Amniotic epithelial cell (primary cell): ENCODE measurements at regions not wholly inside any gene's neighbourhood (a gene's known extent, or its start where the extent isn't known, plus 50 kb on each side); places are given as distances from the start of the nearest gene placed in this dataset.
A peak's percentile ranks its signal among the peaks of the same experiment; 100 is the strongest.

Source experiments
- DNase-seq: peaks from one replicate; pipeline ENCODE4 v3.0.0-alpha.2; 2010; ENCODE audit warnings: low read depth

DNA sequence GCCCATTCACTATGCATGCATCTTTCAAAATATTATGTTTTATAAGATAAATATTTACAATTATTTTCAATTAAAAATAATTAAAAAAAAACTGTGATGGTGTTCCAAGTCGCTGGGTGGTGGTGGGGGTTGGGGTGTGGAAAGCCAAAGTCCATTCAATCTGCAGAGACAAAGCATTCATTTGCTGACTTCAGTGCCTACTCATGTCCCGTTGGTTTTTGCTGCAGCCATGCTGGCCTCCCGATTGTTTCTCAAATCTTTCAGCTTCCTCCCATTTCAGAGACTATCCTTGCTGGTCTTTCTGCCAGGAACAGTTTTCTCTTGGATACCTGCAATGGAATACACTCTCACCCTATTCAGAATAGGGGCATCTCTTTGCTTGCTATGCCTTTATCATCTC is 331.5 kb upstream of the NOVA1 start:
- DNase-seq: no peak

- no peak for DNase-seq
Measured at GRCh38 chr14:26930576-26930975, 332.7 kb upstream of the NOVA1 start.

- no peak for DNase-seq
Measured at GRCh38 chr14:26932606-26933005, 334.8 kb upstream of the NOVA1 start.

DNA sequence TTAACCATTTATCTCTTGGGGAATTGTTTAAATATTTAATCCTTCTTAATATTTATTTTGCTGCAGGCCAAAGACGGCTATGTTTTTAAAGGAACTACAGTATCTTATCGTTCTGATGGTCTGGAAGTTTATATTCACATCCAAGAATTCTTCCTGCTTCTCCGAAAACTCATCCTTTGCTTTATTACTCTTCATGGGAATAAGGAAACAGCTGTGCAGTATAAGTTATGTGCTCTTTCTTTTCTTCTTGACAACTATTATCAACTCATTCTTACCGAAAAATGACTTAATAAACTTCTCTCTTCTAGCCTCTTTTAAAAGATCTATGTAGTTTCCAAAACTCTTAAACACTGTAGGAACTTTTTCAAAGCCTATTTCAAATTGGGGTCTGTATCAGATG is 335.6 kb upstream of the NOVA1 start:
- DNase-seq: no peak

DNA sequence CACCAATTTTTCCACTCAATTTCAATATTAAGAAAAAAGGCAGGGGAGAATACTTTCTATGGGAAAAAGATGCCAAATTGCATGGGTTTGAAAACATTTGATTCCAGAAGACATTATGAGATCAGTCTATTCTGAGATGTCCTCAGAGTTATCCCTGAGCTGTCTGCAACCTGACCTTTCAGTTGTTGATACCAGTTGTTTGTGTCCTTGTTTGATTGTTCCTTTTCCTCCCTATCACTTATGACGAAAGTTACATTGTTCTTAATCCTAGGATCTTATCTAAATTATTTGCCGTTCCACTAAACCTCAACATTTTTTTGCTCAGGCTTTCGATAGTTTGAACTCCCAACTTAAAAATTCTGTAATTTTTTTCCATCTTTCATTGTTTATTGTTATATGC is 336.3 kb upstream of the NOVA1 start:
- no peak for DNase-seq

GRCh38 chr14:26935733-26936132 is 337.9 kb upstream of the NOVA1 start:
- DNase-seq: no peak

GRCh38 chr14:26938054-26938453 is 340.2 kb upstream of the NOVA1 start:
- DNase-seq: no peak

GRCh38 chr14:26939755-26940154 is 341.9 kb upstream of the NOVA1 start:
- DNase-seq: no peak

DNA sequence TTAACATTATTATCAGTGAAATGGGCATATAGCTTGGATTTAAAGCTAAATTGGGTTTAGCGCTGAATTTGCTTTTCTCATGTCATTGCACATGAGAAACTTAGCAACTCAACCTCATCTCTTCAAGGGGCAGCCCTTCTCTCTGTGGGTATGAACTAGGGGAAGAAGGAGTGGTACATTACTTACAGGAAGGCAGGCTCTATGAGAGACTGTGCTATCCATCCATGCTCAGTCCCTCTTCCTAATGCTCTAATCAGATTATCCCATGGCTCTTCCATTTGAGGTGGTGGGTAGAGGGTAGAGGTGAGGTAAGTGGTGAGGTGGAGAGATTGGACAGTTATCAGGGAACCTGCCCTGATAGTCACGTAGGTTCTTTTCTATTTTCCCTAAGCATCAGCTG is 343.7 kb upstream of the NOVA1 start:
- DNase-seq: no peak

- no peak for DNase-seq
Measured at GRCh38 chr14:26947265-26947664, 349.4 kb upstream of the NOVA1 start.

DNA sequence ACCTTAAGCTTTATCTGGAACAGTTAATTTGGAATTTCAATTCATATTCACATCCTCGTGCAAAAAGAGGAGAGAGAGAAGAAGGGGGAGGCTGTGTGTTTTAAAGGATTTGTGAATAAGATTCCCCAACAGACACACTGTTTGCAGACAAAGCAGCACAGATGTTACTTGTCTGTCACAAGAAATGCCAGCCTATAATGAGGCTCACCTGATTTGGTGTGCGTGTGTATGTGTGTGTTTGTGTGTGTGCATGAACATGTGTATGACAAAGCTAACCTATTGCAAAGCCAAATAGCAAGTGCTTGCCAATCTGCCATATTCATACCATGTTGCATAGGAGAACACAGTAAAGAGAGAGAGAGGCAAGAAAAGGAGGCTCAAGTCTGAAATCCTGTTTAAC is 361.6 kb upstream of the NOVA1 start:
- no peak for DNase-seq

GRCh38 chr14:26959972-26960660 is 362.3 kb upstream of the NOVA1 start:
- no peak for DNase-seq

DNA sequence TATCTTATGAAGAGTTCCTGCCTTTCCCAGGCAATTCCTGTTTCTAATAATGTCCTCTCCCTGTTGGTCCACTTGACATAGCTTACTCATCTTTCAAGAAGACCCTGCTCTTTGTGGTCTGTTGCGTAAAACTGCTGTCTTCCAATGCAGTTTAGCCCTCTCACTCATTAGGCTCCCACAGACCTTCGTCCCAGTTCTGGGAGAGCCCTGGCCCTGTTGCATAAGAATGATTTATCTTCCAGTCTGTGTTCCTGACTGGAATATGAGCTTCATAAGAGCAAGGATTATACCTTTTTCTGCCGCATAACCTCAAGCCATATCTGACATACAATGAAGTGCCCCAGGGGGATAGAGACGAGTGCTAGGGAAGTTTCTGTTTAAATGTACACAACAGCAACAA is 365.9 kb upstream of the NOVA1 start:
- DNase-seq: no peak

DNA sequence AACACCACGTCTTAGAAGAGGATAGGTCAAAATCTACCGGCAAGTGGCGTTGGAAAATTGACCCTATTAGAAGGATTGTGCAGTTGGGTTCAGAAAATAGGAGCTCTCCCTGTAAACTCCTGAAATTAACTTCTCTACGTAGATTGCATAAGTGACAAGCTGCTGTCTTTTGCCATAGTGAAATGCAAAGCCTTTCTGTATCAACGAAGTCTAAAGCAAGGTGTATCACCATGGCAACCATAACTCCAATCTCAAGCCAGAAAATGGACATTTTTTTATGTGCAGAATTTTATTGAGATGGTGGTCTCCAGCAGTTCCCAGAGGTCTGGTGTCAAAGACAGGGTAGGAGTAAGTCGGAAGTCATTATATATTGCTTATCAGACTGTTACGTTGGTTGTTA is 367.7 kb upstream of the NOVA1 start:
- no peak for DNase-seq

DNA sequence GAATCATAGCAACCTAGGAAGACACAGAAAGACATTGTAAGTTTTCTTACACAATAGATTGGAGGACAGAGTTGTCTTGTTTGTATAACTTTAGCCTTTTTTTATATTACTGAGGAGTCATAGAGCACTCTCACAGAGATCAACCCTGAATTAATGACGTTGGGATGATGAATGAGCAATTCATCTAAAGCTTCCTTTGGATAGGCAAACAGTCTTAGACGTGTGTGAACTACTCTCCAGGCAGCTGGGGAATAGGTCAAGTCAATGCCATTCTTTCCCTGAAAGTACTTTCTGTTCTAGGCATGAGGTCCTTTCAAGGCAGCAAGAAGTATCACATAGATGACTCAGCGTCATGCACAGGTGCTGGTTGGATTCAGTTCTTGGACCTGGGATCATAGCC is 369.1 kb upstream of the NOVA1 start:
- no peak for DNase-seq

DNA sequence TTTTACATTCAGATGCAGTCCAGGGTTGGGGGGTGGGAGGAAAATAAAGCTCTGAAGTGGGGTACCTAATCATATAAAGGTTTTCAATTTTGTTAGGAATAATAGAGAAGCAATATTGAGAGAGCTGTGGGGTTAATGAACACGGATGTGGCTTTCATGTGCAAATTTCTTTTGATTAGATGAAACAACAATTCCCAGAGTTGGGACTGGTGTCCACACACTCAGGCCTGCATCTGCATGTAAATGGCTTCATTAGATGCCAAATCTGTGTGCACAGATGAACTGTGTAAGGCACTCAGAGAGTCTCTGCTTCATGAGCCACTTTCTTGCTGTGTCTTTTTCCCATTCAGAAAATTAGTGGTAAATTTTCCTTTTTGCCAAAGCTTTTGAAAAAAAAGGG is 377.1 kb upstream of the NOVA1 start:
- DNase-seq: no peak

DNA sequence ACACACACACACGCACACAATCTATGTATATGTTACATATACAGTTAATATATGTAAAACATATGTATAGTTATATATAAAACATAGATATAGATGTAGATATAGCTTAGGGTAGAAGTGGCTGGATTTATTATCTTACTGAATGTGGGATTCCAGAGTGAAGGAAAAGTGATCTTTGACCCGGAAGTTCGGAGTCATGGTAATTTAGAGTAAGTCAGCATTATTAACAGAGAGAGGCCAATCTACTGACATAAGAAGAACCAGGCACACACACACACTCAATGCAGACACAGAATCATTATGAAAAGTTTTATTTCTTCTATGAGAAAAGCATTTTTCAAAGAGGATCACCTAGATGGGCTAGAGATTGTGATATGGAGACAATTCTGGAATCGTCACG is 384.2 kb upstream of the NOVA1 start:
- no peak for DNase-seq

DNA sequence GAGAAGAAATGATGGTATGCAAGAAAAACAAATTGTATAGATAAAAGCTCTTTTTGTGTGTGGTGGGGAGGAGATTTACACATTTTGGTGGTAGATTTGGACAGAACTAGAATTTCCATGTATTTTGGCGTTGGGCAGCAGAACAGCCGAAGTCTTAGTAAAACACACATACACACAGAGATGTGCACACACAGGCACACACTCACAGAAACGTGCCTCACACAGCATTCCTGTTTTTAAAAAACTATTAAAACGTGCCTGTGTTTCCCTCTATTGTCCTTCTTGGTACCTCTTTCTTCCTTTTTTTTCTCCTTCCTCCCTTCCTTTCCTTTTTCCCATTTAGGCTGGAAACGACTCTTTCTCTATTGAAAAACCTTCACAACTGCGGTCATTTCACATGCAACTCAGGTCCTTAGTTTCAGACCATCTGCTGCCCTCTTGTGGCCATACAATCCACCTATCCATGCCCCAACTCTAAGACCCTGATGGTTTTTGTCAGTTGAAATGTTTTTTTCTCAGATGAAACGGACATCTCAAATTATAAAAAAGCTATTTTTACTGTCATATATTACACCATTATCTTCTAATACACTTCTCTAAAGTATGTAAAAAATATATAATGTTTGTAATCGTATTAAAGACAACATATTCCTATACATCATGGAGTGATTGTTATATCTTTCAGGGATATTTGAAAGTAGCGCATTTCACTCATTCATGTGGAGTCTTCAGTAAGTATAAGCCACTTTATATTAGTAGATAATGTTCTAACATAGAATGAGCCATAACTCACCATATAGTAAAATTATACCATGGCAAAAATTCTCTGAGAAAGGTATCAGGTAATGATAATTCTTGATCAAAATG is 386.7 kb upstream of the NOVA1 start:
- peak; percentile 33 for DNase-seq

DNA sequence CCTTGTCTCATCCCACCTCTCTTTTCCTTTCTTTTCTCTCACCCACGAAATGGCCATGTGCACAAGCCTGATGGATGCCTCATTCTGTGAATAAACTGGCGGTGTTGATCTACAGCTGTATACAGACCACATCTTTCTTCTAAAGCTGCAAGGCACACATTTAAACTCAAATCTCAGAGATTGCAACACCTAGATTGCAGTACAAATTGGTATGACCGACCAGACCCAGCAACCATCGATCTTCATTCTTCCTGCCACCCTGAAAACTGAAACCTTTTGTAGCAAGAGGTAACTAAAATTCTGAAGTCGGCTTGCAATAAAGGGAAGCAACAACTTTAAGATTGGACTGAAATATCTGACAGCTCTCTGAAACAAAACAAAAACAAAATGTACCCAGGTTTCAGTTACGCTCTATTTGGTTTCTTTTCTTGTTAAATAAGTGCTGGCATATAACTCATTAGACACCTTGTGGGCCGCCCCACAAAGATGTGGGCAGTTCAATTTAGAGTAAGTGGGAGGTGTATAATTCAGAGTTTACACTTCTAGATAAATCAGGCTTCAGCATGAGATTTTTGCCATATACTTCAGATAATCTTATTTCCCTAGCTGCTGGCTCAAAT is 390.0 kb upstream of the NOVA1 start:
- DNase-seq: no peak

DNA sequence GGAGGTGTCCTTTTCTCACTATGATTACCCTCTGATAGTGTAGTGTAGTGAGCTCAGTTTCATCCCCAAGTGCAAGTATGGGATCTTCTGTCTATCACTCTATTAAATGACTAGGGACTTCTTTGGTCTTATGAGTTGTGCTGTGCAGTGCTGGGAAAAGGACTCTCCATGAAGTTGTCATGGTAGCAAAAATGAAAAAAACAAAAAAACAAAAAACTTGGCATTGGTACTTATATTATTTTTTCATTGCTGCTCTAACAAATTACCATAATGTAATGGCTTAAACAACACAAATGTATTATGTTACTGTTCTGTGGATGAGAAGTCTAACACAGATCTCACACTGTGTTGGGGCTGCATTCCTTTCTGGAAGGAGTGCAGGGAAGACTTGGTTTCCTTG is 393.1 kb upstream of the NOVA1 start:
- DNase-seq: no peak

DNA sequence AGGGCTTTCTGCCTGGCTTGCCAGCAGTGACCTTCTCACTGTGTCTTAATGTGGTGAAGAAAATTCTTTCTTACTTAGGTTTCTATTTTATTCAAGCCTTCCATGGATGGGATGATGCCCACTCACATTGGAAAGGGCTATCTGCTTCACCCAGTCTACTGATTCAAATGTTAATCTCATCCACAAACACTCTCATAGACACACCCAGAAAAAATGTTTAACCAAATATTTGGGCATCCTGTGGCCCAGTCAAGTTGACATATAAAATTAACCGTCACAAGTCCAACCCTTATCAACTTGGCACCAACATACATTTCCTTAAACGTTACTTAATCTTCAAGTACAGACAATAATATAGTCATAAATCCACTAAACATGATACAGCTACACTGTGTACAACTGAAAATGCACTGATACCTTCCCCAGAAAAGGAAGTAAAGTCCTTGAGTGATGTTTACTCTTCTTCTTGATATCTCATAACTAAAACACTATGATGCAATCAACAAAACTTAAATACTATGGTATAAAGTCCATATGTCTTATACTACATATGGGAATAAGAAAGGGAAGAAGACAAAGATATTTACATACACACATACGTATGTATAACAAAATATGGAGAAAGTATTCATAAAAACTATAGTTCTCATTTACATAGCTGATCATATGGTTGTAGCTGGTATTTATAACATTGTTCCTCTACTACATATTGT is 394.7 kb upstream of the NOVA1 start:
- DNase-seq: no peak

DNA sequence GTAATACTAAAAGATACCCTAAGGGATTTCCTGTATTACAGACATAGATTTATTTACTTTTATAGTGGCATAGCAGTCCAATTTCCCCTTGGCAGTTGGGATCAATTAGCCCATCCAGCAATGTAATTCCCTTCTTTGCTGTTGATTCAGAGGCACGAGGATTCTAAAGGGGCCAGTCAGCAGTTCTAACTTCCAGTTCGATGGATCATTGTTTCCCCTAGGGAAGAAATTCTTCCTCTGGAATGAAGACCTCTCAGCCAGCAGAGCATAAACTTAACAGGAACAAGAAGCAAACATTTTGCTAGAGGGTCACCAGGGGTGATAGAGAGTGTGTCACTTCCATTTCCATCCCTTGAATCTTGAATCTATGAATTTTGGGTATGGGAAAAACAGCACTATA is 395.7 kb upstream of the NOVA1 start:
- no peak for DNase-seq

DNA sequence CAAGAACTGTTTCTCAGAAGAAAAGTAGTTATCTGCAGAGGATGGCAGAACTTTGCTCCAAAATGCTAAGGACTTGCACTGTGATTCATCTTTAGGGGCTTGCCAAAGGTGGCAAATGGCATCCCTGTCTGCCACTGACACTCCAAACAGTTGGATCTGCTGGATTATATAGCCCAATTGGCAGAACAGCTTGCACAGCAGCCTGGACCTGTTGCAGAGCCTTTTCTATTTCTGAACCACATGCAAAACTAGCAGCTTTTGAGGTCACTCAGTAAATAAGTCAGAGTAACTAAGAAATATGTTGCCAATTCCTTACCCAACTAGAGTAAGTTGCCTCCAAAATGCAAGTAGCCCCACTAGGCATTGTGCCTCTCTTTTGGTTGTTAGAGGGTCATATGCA is 397.5 kb upstream of the NOVA1 start:
- DNase-seq: no peak
